ENCODE measurements at regions not wholly inside any gene's neighbourhood (a gene's known extent, or its start where the extent isn't known, plus 50 kb on each side); places are given as distances from the start of the nearest gene placed in this dataset.
"Not testable (repeated sequence)": the region's sequence is repeated elsewhere in the genome, so short reads cannot be mapped to it uniquely, and the experiment has no call there.

GRCh38 chr13:81109026-81109425, 768.1 kb upstream of the SPRY2 start:
- H3K4me3 ChIP-seq (ENCODE audit: low read depth, low read length): no peak overlapping the region
- TF ChIP-seq MYC (IDR thresholded peaks at IDR 0.05; ENCODE audit: low read depth, low read length) (no peak), POLR2A (IDR thresholded peaks at IDR 0.05; ENCODE audit: extremely low read depth, insufficient read length) (no peak), MAX (IDR thresholded peaks at IDR 0.05; ENCODE audit: low read depth, low read length) (no peak), CTCF (IDR thresholded peaks at IDR 0.05; ENCODE audit: low read depth, low read length) (no peak)
- DNase-seq (ENCODE audit: low read depth): no peak

GRCh38 chr13:81106348-81106747, 765.4 kb upstream of the SPRY2 start:
- H3K4me3 ChIP-seq (ENCODE audit: low read depth, low read length): no peak overlapping the region
- DNase-seq (ENCODE audit: low read depth): no peak
- TF ChIP-seq CTCF (IDR thresholded peaks at IDR 0.05; ENCODE audit: low read depth, low read length): no peak
- no peak for TF ChIP-seq MAX (IDR thresholded peaks at IDR 0.05; ENCODE audit: low read depth, low read length)
- no peak for TF ChIP-seq POLR2A (IDR thresholded peaks at IDR 0.05; ENCODE audit: extremely low read depth, insufficient read length)
- no peak for TF ChIP-seq MYC (IDR thresholded peaks at IDR 0.05; ENCODE audit: low read depth, low read length)

GRCh38 chr13:81104035-81104715, 763.2 kb upstream of the SPRY2 start:
- DNase-seq (ENCODE audit: low read depth): no peak
- TF ChIP-seq MAX (IDR thresholded peaks at IDR 0.05; ENCODE audit: low read depth, low read length) (no peak), CTCF (IDR thresholded peaks at IDR 0.05; ENCODE audit: low read depth, low read length) (no peak), POLR2A (IDR thresholded peaks at IDR 0.05; ENCODE audit: extremely low read depth, insufficient read length) (no peak), MYC (IDR thresholded peaks at IDR 0.05; ENCODE audit: low read depth, low read length) (no peak)
- no peak overlapping the region for H3K4me3 ChIP-seq (ENCODE audit: low read depth, low read length)

- H3K4me3 ChIP-seq (ENCODE audit: low read depth, low read length); DNase-seq (ENCODE audit: low read depth): not testable (repeated sequence)
Measured at GRCh38 chr13:81102066-81102465, 761.1 kb upstream of the SPRY2 start.

- TF ChIP-seq CTCF (IDR thresholded peaks at IDR 0.05; ENCODE audit: low read depth, low read length): no peak
- no peak for TF ChIP-seq POLR2A (IDR thresholded peaks at IDR 0.05; ENCODE audit: extremely low read depth, insufficient read length)
- no peak for TF ChIP-seq MAX (IDR thresholded peaks at IDR 0.05; ENCODE audit: low read depth, low read length)
- no peak overlapping the region for H3K4me3 ChIP-seq (ENCODE audit: low read depth, low read length)
- no peak for DNase-seq (ENCODE audit: low read depth)
Measured at GRCh38 chr13:81089371-81090157, 748.6 kb upstream of the SPRY2 start.

GRCh38 chr13:81080911-81081454, 740.1 kb upstream of the SPRY2 start:
- no peak overlapping the region for H3K4me3 ChIP-seq (ENCODE audit: low read depth, low read length)
- no peak for DNase-seq (ENCODE audit: low read depth)
- no peak for TF ChIP-seq CTCF (IDR thresholded peaks at IDR 0.05; ENCODE audit: low read depth, low read length)
- no peak for TF ChIP-seq MYC (IDR thresholded peaks at IDR 0.05; ENCODE audit: low read depth, low read length)
- TF ChIP-seq POLR2A (IDR thresholded peaks at IDR 0.05; ENCODE audit: extremely low read depth, insufficient read length): no peak
- no peak for TF ChIP-seq MAX (IDR thresholded peaks at IDR 0.05; ENCODE audit: low read depth, low read length)
